ENCODE measurements at regions not wholly inside any gene's neighbourhood (a gene's known extent, or its start where the extent isn't known, plus 50 kb on each side); places are given as distances from the start of the nearest gene placed in this dataset.

DNA sequence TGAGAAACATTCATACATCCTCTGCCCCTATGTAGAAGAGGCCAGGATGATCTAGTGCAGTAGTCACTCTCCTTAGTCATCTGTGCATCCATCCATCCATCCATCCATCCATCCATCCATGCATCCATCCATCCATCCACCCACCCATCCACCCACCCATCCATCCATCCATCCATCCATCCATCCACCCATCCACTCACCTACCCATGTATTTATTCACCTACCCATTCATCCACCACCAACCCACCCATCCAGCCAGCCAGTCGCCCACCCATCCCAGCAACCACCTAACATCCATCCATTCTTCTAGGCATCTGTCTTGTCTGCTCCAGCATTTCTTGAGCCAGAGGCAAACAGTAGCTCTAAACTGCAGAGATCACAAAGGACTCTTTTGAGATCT, 87.1 kb downstream of the MSX2 start:
- H4K20me1 ChIP-seq (ENCODE audit: insufficient read depth, low read length), result no peaks in the 10 kb centered on the region
- H3K4me2 ChIP-seq (ENCODE audit: low read length), result no peak overlapping the region
- no peak overlapping the region for H2AFZ ChIP-seq (ENCODE audit: low read length)
- H3K27ac ChIP-seq (ENCODE audit: low read depth, low read length, poor library complexity, severe bottlenecking), result no peak overlapping the region
- H3K9me3 ChIP-seq (ENCODE audit: low read length), result no peaks in the 10 kb centered on the region
- no peak overlapping the region for H3K4me3 ChIP-seq (ENCODE audit: low read depth, low read length, poor library complexity, severe bottlenecking)
- no peaks in the 10 kb centered on the region for H3K36me3 ChIP-seq (ENCODE audit: insufficient read depth, low read length)
- H3K4me1 ChIP-seq (ENCODE audit: insufficient read depth, low read length, poor library complexity, severe bottlenecking), result no peaks in the 10 kb centered on the region
- BruUV-seq (replicated peaks), result no TSS peak
- CTCF ChIA-PET (ENCODE audit: unreplicated experiment), result no interaction called here
- no peaks in the 10 kb centered on the region for H3K79me2 ChIP-seq (ENCODE audit: insufficient read depth, low read depth, low read length)
- TF ChIP-seq EZH2phosphoT487 (IDR thresholded peaks at IDR 0.05; ENCODE audit: borderline replicate concordance, low read depth, low read length), result no peak
- TF ChIP-seq, protein P1, sequence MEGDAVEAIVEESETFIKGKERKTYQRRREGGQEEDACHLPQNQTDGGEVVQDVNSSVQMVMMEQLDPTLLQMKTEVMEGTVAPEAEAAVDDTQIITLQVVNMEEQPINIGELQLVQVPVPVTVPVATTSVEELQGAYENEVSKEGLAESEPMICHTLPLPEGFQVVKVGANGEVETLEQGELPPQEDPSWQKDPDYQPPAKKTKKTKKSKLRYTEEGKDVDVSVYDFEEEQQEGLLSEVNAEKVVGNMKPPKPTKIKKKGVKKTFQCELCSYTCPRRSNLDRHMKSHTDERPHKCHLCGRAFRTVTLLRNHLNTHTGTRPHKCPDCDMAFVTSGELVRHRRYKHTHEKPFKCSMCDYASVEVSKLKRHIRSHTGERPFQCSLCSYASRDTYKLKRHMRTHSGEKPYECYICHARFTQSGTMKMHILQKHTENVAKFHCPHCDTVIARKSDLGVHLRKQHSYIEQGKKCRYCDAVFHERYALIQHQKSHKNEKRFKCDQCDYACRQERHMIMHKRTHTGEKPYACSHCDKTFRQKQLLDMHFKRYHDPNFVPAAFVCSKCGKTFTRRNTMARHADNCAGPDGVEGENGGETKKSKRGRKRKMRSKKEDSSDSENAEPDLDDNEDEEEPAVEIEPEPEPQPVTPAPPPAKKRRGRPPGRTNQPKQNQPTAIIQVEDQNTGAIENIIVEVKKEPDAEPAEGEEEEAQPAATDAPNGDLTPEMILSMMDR (conservative IDR thresholded peaks at IDR 0.05; ENCODE audit: low read length), result no peak
- intact Hi-C loops (cut with micrococcal nuclease; ENCODE audit: unreplicated experiment), result no loop called here
- POLR2A ChIA-PET, result no interaction called here
- H3K9me2 ChIP-seq (ENCODE audit: insufficient read depth, low read length), result no peaks in the 10 kb centered on the region
- no peak for DNase-seq (ENCODE audit: low spot score)

DNA sequence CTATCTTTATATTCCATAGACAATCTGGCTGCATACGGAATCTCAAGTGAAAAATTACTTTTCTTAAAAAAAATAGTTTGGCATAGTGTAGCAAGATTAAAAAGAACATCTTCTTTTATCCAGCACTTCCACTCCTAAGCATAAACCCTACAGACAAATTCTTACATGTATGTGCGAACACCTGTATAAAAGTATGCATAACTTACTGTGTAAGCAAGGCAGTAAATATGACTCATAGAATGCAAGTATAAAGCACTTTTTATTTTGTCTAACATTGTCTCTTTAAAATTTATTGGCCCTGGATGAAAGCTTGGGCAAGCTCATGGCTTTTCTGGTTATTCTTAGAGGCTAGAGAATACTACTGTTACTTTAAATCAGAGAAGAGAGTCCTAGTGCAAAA, 86.4 kb downstream of the MSX2 start:
- intact Hi-C loops (cut with micrococcal nuclease; ENCODE audit: unreplicated experiment), result no loop called here
- ChIA-PET POLR2A (no interaction called here), CTCF (ENCODE audit: unreplicated experiment) (no interaction called here)
- Histone ChIP-seq H2AFZ (ENCODE audit: low read length) (no peak overlapping the region), H3K79me2 (ENCODE audit: insufficient read depth, low read depth, low read length) (no peaks in the 10 kb centered on the region), H3K9me2 (ENCODE audit: insufficient read depth, low read length) (no peaks in the 10 kb centered on the region), H3K27ac (ENCODE audit: low read depth, low read length, poor library complexity, severe bottlenecking) (no peak overlapping the region), H3K36me3 (ENCODE audit: insufficient read depth, low read length) (no peaks in the 10 kb centered on the region), H3K9me3 (ENCODE audit: low read length) (no peaks in the 10 kb centered on the region), H4K20me1 (ENCODE audit: insufficient read depth, low read length) (no peaks in the 10 kb centered on the region), H3K4me3 (ENCODE audit: low read depth, low read length, poor library complexity, severe bottlenecking) (no peak overlapping the region), H3K4me1 (ENCODE audit: insufficient read depth, low read length, poor library complexity, severe bottlenecking) (no peaks in the 10 kb centered on the region), H3K4me2 (ENCODE audit: low read length) (no peak overlapping the region)
- TF ChIP-seq, protein P1 (conservative IDR thresholded peaks at IDR 0.05; ENCODE audit: low read length), result no peak
- TF ChIP-seq EZH2phosphoT487 (IDR thresholded peaks at IDR 0.05; ENCODE audit: borderline replicate concordance, low read depth, low read length), result no peak
- DNase-seq (ENCODE audit: low spot score), result no peak
- BruUV-seq (replicated peaks), result no TSS peak

DNA sequence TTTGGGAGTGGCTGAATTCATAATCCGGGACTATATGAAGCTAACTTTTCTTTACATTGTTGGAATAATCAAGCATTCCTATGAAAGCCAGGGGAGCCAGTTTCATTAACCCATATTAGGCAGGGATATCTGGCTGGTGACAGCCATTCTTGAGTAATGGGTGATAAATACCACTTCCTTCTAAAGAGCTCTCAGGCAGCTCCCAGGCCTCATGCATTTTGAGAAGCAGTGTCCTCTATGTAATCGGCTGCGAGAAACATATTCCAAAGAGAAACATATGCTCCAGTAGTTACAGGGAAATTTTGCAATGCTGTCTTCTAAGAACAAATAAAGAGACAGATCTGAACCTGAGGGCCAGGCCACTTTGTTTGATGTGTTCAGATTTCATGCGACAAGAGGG, 83.1 kb downstream of the MSX2 start:
- no peak overlapping the region for H2AFZ ChIP-seq (ENCODE audit: low read length)
- H3K4me1 ChIP-seq (ENCODE audit: insufficient read depth, low read length, poor library complexity, severe bottlenecking), result no peaks in the 10 kb centered on the region
- POLR2A ChIA-PET, result interaction anchor here (0.6 kb wide), 1 partner anchor 12 kb away, joined by 3 read pairs; no protein-coding TSS in a partner anchor
- CTCF ChIA-PET (ENCODE audit: unreplicated experiment), result no interaction called here
- no peak overlapping the region for H3K27ac ChIP-seq (ENCODE audit: low read depth, low read length, poor library complexity, severe bottlenecking)
- H3K9me2 ChIP-seq (ENCODE audit: insufficient read depth, low read length), result no peaks in the 10 kb centered on the region
- no TSS peak for BruUV-seq (replicated peaks)
- TF ChIP-seq EZH2phosphoT487 (IDR thresholded peaks at IDR 0.05; ENCODE audit: borderline replicate concordance, low read depth, low read length), result no peak
- TF ChIP-seq, protein P1 (conservative IDR thresholded peaks at IDR 0.05; ENCODE audit: low read length), result no peak
- intact Hi-C loops (cut with micrococcal nuclease; ENCODE audit: unreplicated experiment), result no loop called here
- no peak for DNase-seq (ENCODE audit: low spot score)
- H3K9me3 ChIP-seq (ENCODE audit: low read length), result no peaks in the 10 kb centered on the region
- no peaks in the 10 kb centered on the region for H3K79me2 ChIP-seq (ENCODE audit: insufficient read depth, low read depth, low read length)
- no peak overlapping the region for H3K4me2 ChIP-seq (ENCODE audit: low read length)
- H3K36me3 ChIP-seq (ENCODE audit: insufficient read depth, low read length), result no peaks in the 10 kb centered on the region
- H4K20me1 ChIP-seq (ENCODE audit: insufficient read depth, low read length), result no peaks in the 10 kb centered on the region
- no peak overlapping the region for H3K4me3 ChIP-seq (ENCODE audit: low read depth, low read length, poor library complexity, severe bottlenecking)
